Kidney capillary endothelial cell (primary cell): ENCODE measurements at regions not wholly inside any gene's neighbourhood (a gene's known extent, or its start where the extent isn't known, plus 50 kb on each side); places are given as distances from the start of the nearest gene placed in this dataset.

Experiments
- DNase-seq: peaks from one replicate; pipeline ENCODE4 v3.0.0-alpha.2; 2018; ENCODE audit warnings: low spot score

DNA sequence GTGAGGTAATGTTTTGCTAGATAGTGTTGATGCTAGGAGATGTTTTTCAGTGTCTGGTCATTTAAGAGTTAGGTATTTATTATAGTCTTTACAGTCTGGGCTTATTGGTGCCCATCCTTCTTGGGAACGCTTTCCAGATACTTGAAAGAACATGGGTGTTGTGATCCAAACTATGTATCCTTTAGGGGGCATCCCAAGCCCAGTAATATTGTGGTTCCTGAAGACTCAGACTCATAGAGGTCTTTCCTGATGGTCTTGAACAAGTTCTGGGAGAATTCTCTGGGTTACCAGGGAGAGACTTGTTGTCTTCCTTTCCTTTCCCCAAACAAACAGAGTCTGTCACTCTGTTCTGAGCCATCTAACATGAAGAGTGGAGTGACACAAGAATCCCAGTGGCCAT, 99.7 kb upstream of the LRRC3B start:
- DNase-seq, result no peak

GRCh38 chr3:26525013-26525412, 97.6 kb upstream of the LRRC3B start:
- no peak for DNase-seq

DNA sequence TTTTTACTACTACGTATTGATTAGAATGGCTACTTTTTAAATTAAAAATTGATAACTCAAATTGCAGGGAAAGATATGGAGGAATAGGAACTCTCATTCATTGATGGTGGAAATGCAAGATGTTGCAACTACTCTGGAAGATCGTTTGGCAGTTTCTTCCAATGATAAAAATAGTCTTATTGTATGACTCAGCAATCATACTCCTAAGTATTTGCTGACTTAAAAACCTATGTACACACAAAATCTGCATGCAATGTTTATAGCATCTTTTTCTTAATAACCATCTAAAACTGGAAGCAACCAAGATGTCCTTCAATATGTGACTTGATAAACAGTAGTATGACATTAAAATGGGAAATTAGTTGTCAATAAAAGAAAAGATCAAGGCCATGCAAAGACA, 87.4 kb upstream of the LRRC3B start:
- no peak for DNase-seq

- no peak for DNase-seq
These were observed 85.6 kb upstream of the LRRC3B start for GRCh38 chr3:26536955-26537354.

GRCh38 chr3:26550413-26550812, 72.2 kb upstream of the LRRC3B start:
- no peak for DNase-seq

DNA sequence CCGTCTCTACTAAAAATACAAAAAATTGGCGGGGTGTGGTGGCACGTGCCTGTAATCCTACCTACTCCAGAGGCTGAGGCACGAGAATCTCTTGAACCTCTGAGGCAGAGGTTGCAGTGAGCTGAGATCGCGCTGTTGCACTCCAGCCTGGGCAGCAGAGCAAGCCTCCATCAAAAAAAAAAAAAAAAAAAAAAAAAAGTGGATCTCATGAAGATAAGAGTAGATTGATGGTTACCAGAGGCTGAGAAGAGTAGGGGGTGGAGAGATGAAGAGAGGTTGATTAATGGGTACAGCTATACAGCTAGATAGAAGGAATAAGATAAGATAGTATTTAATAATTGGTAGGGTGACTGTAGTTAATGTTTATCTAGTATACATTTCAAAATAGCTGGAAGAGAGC, 65.9 kb upstream of the LRRC3B start:
- no peak for DNase-seq

DNA sequence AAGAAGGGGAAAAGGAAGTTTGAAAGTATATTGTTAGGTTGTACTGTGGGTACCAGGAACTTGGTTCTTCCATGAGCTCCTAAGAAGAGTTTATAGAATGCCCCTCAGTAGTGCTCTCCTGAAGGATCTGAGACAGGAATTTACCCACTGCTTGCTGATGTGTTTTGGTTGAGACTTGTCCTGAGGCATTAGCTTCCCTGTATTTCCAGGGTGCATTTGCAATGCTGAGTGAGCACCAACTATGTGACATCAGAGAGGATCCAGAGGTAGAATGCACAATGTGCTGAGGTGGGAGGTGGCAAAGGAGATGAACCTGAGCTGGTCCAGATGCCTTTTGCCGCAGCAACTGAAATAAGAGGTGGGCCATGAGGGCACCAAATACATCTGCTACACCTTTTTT, 64.3 kb upstream of the LRRC3B start:
- DNase-seq, result no peak

GRCh38 chr3:26559227-26559626, 63.3 kb upstream of the LRRC3B start:
- no peak for DNase-seq

GRCh38 chr3:26560081-26560480, 62.5 kb upstream of the LRRC3B start:
- no peak for DNase-seq

DNA sequence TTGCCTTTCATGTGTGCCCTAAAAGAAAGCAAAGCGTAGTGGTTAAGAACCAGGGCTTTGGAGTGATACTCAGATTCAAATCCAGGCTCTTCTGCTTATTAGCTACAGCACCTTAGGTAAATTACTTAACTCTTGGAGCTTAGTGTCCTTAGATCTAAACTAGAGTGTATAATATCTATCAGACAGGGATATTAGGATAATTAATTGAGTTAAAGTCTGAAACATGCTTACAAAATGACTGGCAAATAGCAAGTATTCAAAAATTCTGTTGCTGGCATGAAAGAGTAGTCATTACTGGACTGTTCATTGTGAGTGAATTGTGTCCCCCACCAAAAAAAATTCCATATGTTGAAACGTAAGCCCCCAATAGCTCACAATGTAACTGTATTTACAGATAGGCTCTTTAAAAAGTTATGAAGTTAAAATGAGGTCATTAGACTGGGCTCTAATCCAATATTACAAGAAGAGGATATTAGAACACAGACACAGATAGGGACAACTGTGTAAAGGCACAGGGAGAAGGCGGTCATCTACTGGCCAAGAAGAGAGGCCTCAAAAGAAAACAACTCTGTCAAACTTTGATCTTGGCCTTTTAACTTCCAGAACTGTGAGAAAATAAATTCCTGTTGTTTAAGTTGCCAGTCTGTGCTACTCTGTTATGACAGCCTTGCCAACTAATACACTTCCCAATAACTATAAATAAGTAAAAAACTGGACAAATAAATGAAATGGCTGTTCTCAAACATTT, 60.4 kb upstream of the LRRC3B start:
- DNase-seq, result no peak
